ENCODE measurements at regions not wholly inside any gene's neighbourhood (a gene's known extent, or its start where the extent isn't known, plus 50 kb on each side); places are given as distances from the start of the nearest gene placed in this dataset.

DNA sequence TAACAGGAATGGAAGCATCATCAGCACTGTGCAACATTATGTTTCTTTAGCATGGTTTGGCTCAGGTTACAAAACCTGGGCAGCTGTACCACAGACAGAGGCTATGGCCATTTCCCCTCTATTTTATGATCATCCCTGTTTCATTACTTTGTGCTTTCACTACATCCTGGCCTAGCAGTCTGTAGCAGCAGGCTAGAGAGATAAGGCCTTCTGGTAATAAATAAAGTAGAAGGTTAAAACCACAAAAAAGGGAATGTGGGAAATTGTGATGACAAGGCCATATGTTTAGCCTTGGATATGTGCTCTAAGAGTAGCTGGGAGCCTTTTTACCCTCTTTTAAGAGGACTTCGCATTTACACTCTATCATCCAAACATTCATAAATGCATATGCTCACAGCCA lies 266.2 kb upstream of the PHF14 start:
- TF ChIP-seq EP300 (conservative IDR thresholded peaks at IDR 0.05; ENCODE audit: poor library complexity, severe bottlenecking), result no peak
- TF ChIP-seq, protein P1, sequence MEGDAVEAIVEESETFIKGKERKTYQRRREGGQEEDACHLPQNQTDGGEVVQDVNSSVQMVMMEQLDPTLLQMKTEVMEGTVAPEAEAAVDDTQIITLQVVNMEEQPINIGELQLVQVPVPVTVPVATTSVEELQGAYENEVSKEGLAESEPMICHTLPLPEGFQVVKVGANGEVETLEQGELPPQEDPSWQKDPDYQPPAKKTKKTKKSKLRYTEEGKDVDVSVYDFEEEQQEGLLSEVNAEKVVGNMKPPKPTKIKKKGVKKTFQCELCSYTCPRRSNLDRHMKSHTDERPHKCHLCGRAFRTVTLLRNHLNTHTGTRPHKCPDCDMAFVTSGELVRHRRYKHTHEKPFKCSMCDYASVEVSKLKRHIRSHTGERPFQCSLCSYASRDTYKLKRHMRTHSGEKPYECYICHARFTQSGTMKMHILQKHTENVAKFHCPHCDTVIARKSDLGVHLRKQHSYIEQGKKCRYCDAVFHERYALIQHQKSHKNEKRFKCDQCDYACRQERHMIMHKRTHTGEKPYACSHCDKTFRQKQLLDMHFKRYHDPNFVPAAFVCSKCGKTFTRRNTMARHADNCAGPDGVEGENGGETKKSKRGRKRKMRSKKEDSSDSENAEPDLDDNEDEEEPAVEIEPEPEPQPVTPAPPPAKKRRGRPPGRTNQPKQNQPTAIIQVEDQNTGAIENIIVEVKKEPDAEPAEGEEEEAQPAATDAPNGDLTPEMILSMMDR (IDR thresholded peaks at IDR 0.05; ENCODE audit: poor library complexity, severe bottlenecking), result no peak
- no peak for TF ChIP-seq MXI1 (conservative IDR thresholded peaks at IDR 0.05; ENCODE audit: poor library complexity, severe bottlenecking)
- TF ChIP-seq, protein P2, sequence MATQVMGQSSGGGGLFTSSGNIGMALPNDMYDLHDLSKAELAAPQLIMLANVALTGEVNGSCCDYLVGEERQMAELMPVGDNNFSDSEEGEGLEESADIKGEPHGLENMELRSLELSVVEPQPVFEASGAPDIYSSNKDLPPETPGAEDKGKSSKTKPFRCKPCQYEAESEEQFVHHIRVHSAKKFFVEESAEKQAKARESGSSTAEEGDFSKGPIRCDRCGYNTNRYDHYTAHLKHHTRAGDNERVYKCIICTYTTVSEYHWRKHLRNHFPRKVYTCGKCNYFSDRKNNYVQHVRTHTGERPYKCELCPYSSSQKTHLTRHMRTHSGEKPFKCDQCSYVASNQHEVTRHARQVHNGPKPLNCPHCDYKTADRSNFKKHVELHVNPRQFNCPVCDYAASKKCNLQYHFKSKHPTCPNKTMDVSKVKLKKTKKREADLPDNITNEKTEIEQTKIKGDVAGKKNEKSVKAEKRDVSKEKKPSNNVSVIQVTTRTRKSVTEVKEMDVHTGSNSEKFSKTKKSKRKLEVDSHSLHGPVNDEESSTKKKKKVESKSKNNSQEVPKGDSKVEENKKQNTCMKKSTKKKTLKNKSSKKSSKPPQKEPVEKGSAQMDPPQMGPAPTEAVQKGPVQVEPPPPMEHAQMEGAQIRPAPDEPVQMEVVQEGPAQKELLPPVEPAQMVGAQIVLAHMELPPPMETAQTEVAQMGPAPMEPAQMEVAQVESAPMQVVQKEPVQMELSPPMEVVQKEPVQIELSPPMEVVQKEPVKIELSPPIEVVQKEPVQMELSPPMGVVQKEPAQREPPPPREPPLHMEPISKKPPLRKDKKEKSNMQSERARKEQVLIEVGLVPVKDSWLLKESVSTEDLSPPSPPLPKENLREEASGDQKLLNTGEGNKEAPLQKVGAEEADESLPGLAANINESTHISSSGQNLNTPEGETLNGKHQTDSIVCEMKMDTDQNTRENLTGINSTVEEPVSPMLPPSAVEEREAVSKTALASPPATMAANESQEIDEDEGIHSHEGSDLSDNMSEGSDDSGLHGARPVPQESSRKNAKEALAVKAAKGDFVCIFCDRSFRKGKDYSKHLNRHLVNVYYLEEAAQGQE (IDR thresholded peaks at IDR 0.05; ENCODE audit: borderline replicate concordance), result no peak
- TF ChIP-seq POLR2AphosphoS5 (IDR thresholded peaks at IDR 0.05), result no peak
- no peak for TF ChIP-seq EZH2 (IDR thresholded peaks at IDR 0.05; ENCODE audit: borderline replicate concordance, insufficient read depth, low read length, poor library complexity, severe bottlenecking)
- TF ChIP-seq RAD21 (conservative IDR thresholded peaks at IDR 0.05), result no peak
- no peak for TF ChIP-seq TAF1 (IDR thresholded peaks at IDR 0.05; ENCODE audit: low read depth)

Measured in neural cell (in vitro differentiated cells).